Hepatocyte (in vitro differentiated cells): ENCODE measurements at regions not wholly inside any gene's neighbourhood (a gene's known extent, or its start where the extent isn't known, plus 50 kb on each side); places are given as distances from the start of the nearest gene placed in this dataset.

Experiments used
- DNase-seq: peaks from one replicate; pipeline ENCODE4 v3.0.0-alpha.2; 2016; ENCODE audit warnings: low spot score
- H2AFZ ChIP-seq: fragments of 200-600 bp; sonication (generic); 2 replicates; pipeline ENCODE4 v1.6.0; 2016; ENCODE audit warnings: antibody characterized with exemption, mild to moderate bottlenecking
- H3K27ac ChIP-seq: fragments of 200-600 bp; sonication (generic); 2 replicates; pipeline ENCODE4 v1.5.1; 2016; ENCODE audit warnings: mild to moderate bottlenecking
- H3K27me3 ChIP-seq: fragments of 200-600 bp; sonication (generic); 2 replicates; pipeline ENCODE4 v1.6.1; 2016
- H3K36me3 ChIP-seq: fragments of 200-600 bp; sonication (generic); replicated peaks from 2 replicates; pipeline ENCODE4 v1.5.1; 2016; ENCODE audit warnings: low read depth; ENCODE audit not compliant: insufficient read depth
- H3K4me1 ChIP-seq: fragments of 200-600 bp; sonication (generic); 2 replicates; pipeline ENCODE4 v1.5.1; 2016; ENCODE audit warnings: mild to moderate bottlenecking, moderate library complexity; ENCODE audit not compliant: insufficient read depth
- H3K4me2 ChIP-seq: fragments of 200-600 bp; sonication (generic); 2 replicates; pipeline ENCODE4 v1.6.0; 2016
- H3K4me3 ChIP-seq: fragments of 200-600 bp; sonication (generic); 2 replicates; pipeline ENCODE4 v1.5.1; 2016; ENCODE audit warnings: mild to moderate bottlenecking
- H3K79me2 ChIP-seq: fragments of 200-600 bp; sonication (generic); 2 replicates; pipeline ENCODE4 v1.6.0; 2017; ENCODE audit warnings: mild to moderate bottlenecking
- H3K9me2 ChIP-seq: fragments of 200-600 bp; sonication (generic); replicated peaks from 2 replicates; pipeline ENCODE4 v1.6.0; 2017; ENCODE audit warnings: mild to moderate bottlenecking; ENCODE audit not compliant: insufficient read depth
- H3K9me3 ChIP-seq: fragments of 200-600 bp; sonication (generic); 2 replicates; pipeline ENCODE4 v1.5.1; 2016; ENCODE audit warnings: low read depth, mild to moderate bottlenecking
- H4K20me1 ChIP-seq: fragments of 200-600 bp; sonication (generic); 2 replicates; pipeline ENCODE4 v1.6.0; 2016; ENCODE audit warnings: mild to moderate bottlenecking; ENCODE audit not compliant: insufficient read depth, poor library complexity, severe bottlenecking
- EZH2 ChIP-seq: fragments of 200-600 bp; sonication (generic); IDR thresholded peaks from 2 replicates; pipeline ENCODE4 v1.6.1; 2016; ENCODE audit warnings: antibody characterized with exemption, mild to moderate bottlenecking, borderline replicate concordance
- EZH2phosphoT487 ChIP-seq: fragments of 200-600 bp; sonication (generic); IDR thresholded peaks from one replicate; pipeline ENCODE4 v1.6.1; 2018; ENCODE audit warnings: antibody characterized with exemption, mild to moderate bottlenecking, low read depth, moderate library complexity; ENCODE audit not compliant: unreplicated experiment, severe bottlenecking
- WGBS: methylation state at CpG from one replicate; pipeline ENCODE4 v1.1.6; 2016; ENCODE audit warnings: low lambda C conversion rate; ENCODE audit errors: missing lambda C conversion rate; 5-methylcytosine and 5-hydroxymethylcytosine counted together
- TF ChIP-seq, protein P1 (sequence below): fragments of 200-600 bp; sonication (generic); IDR thresholded peaks from 2 replicates; pipeline ENCODE4 v1.5.1; 2016; ENCODE audit warnings: antibody characterized with exemption, mild to moderate bottlenecking; ENCODE audit not compliant: poor library complexity

DNA sequence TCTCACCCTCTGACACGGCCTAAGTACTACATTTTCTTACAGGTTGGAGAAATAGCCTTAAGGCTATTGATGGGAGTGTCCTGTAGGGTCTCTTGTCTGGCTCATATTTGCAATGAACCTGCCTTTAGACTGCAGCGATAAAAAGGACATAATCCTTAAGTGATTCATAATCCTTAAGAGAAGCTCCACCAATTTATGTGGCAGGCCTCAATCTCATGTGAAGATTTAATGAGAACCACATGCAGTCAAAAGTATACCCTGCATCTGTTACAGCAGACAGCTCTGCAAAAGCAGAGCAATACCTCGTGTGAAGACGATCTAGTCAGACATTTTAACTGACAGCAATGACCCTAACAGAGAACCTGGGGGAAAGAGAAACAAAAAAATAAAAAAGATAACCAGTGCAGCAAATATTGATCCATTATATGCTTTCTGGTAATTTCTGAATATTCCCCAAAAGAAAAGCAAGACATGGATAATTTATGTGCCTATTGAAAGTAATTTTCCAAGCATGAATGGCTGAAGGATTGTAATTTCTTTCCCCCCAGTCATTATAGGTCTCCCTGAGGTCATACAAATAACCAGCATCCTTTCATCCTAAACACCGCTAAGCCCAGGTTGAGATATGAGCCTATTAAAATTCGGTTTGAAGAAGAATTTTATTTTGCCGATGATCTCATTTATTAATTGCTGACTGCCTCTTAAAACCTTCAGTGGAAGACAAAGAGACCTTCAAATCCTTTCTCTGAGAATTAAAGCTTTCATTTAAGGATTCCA, 321.8 kb upstream of the NBEA start:
- no peak overlapping the region for H3K4me3 ChIP-seq
- no peak overlapping the region for H2AFZ ChIP-seq
- no peak for DNase-seq
- H3K36me3 ChIP-seq, result no peaks in the 10 kb centered on the region
- no peaks in the 10 kb centered on the region for H3K9me2 ChIP-seq
- H3K79me2 ChIP-seq, result no peaks in the 10 kb centered on the region
- TF ChIP-seq, protein P1, sequence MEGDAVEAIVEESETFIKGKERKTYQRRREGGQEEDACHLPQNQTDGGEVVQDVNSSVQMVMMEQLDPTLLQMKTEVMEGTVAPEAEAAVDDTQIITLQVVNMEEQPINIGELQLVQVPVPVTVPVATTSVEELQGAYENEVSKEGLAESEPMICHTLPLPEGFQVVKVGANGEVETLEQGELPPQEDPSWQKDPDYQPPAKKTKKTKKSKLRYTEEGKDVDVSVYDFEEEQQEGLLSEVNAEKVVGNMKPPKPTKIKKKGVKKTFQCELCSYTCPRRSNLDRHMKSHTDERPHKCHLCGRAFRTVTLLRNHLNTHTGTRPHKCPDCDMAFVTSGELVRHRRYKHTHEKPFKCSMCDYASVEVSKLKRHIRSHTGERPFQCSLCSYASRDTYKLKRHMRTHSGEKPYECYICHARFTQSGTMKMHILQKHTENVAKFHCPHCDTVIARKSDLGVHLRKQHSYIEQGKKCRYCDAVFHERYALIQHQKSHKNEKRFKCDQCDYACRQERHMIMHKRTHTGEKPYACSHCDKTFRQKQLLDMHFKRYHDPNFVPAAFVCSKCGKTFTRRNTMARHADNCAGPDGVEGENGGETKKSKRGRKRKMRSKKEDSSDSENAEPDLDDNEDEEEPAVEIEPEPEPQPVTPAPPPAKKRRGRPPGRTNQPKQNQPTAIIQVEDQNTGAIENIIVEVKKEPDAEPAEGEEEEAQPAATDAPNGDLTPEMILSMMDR, result no peak
- TF ChIP-seq EZH2 (no peak), EZH2phosphoT487 (no peak)
- no peaks in the 10 kb centered on the region for H4K20me1 ChIP-seq
- no peak overlapping the region for H3K4me2 ChIP-seq
- no peaks in the 10 kb centered on the region for H3K9me3 ChIP-seq
- no peak overlapping the region for H3K27ac ChIP-seq
- WGBS, result 40% methylated on average over 7 of the region's 7 CpGs
- no peaks in the 10 kb centered on the region for H3K4me1 ChIP-seq
- no peaks in the 10 kb centered on the region for H3K27me3 ChIP-seq

DNA sequence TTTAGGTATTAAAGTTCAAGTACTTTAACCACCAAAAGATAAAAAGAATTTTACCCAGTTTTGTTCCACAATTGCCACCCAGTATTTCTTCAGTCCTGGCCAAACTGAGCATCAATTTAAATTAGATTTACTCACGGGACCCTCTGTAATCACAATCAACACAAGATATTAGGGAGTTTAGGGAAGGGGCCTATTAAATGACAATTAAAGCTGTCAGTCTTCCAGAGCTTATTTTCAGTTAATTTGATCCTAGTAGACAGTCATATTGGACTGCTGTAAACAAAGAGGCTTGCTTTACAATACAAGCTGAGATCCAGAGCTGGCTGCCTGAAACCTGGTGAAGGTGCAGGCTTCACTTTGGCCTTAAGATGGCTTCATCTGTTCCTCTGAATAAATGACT, 321.2 kb upstream of the NBEA start:
- H3K4me3 ChIP-seq, result no peak overlapping the region
- no peaks in the 10 kb centered on the region for H3K9me3 ChIP-seq
- no peaks in the 10 kb centered on the region for H3K9me2 ChIP-seq
- WGBS, result 72% methylated on average over 1 of the region's 1 CpG
- H3K4me2 ChIP-seq, result no peak overlapping the region
- no peaks in the 10 kb centered on the region for H4K20me1 ChIP-seq
- no peak overlapping the region for H2AFZ ChIP-seq
- no peak overlapping the region for H3K27ac ChIP-seq
- TF ChIP-seq, protein P1, result no peak
- TF ChIP-seq EZH2 (no peak), EZH2phosphoT487 (no peak)
- no peak for DNase-seq
- H3K36me3 ChIP-seq, result no peaks in the 10 kb centered on the region
- no peaks in the 10 kb centered on the region for H3K4me1 ChIP-seq
- no peaks in the 10 kb centered on the region for H3K79me2 ChIP-seq
- no peaks in the 10 kb centered on the region for H3K27me3 ChIP-seq

DNA sequence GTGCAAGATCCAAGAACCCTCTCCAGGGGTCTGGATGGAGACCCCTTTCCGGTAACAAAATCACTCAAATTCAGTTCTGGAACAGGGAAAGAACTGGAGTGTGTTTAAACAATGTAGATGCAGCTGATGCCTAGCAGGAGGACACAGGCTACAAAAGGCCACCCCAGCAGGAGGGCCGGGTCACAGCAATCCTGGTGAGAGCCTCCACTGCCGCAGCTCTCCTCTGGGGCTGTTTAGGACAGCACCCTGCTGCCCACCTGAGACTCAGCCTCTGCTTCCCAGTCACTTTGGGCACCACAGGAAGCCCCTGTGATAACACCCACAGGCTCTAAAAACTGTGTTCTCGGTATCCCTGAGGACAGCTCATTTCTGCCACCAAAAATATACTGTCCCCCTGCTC, 318.7 kb upstream of the NBEA start:
- Histone ChIP-seq H3K9me2 (no peaks in the 10 kb centered on the region), H4K20me1 (no peaks in the 10 kb centered on the region), H3K27me3 (no peaks in the 10 kb centered on the region), H2AFZ (no peak overlapping the region), H3K79me2 (no peaks in the 10 kb centered on the region), H3K36me3 (no peaks in the 10 kb centered on the region), H3K4me2 (no peak overlapping the region), H3K9me3 (no peaks in the 10 kb centered on the region), H3K4me1 (no peaks in the 10 kb centered on the region), H3K4me3 (no peak overlapping the region), H3K27ac (no peak overlapping the region)
- TF ChIP-seq, protein P1, result no peak
- no peak for TF ChIP-seq EZH2
- no peak for TF ChIP-seq EZH2phosphoT487
- WGBS, result 86% methylated on average over 4 of the region's 4 CpGs
- no peak for DNase-seq
